ENCODE measurements at regions not wholly inside any gene's neighbourhood (a gene's known extent, or its start where the extent isn't known, plus 50 kb on each side); places are given as distances from the start of the nearest gene placed in this dataset.
"Not testable (repeated sequence)": the region's sequence is repeated elsewhere in the genome, so short reads cannot be mapped to it uniquely, and the experiment has no call there.

- DNase-seq, result no peak
Measured at GRCh38 chr3:94414418-94414817, 351.6 kb downstream of the NSUN3 start.

GRCh38 chr3:94416768-94417167, 353.9 kb downstream of the NSUN3 start:
- DNase-seq, result no peak

GRCh38 chr3:94417963-94418455, 355.1 kb downstream of the NSUN3 start:
- no peak for DNase-seq

GRCh38 chr3:94420931-94421330, 358.1 kb downstream of the NSUN3 start:
- no peak for DNase-seq

- no peak for DNase-seq
Measured at GRCh38 chr3:94423578-94423977, 360.7 kb downstream of the NSUN3 start.

- DNase-seq, result no peak
Measured at GRCh38 chr3:94429517-94429916, 366.7 kb downstream of the NSUN3 start.

GRCh38 chr3:94431876-94432570, 369.2 kb downstream of the NSUN3 start:
- DNase-seq, result no peak

GRCh38 chr3:94433811-94434210, 370.9 kb downstream of the NSUN3 start:
- DNase-seq, result no peak

- no peak for DNase-seq
Measured at GRCh38 chr3:94440767-94441493, 378.1 kb downstream of the NSUN3 start.

GRCh38 chr3:94441494-94441847, 378.6 kb downstream of the NSUN3 start:
- no peak for DNase-seq

GRCh38 chr3:94453864-94454263, 391.0 kb downstream of the NSUN3 start:
- no peak for DNase-seq

- DNase-seq, result no peak
Measured at GRCh38 chr3:94459167-94459566, 396.3 kb downstream of the NSUN3 start.

GRCh38 chr3:94460931-94461330, 398.1 kb downstream of the NSUN3 start:
- DNase-seq, result no peak

- no peak for DNase-seq
Measured at GRCh38 chr3:94462931-94463330, 400.1 kb downstream of the NSUN3 start.

- DNase-seq, result no peak
Measured at GRCh38 chr3:94472511-94472910, 409.6 kb downstream of the NSUN3 start.

GRCh38 chr3:94481226-94481898, 418.5 kb downstream of the NSUN3 start:
- DNase-seq, result no peak

GRCh38 chr3:94482686-94483085, 419.8 kb downstream of the NSUN3 start:
- DNase-seq, result no peak

GRCh38 chr3:94483403-94483802, 420.5 kb downstream of the NSUN3 start:
- DNase-seq, result no peak

- no peak for DNase-seq
Measured at GRCh38 chr3:94494992-94495391, 432.1 kb downstream of the NSUN3 start.

GRCh38 chr3:94500146-94500545, 437.3 kb downstream of the NSUN3 start:
- DNase-seq, result no peak

- DNase-seq, result not testable (repeated sequence)
Measured at GRCh38 chr3:94507354-94507753, 444.5 kb downstream of the NSUN3 start.

GRCh38 chr3:94512876-94513275, 450.0 kb downstream of the NSUN3 start:
- DNase-seq, result no peak

- no peak for DNase-seq
Measured at GRCh38 chr3:94513600-94513999, 450.7 kb downstream of the NSUN3 start.

- no peak for DNase-seq
Measured at GRCh38 chr3:94515983-94516382, 453.1 kb downstream of the NSUN3 start.
